GM19372 (cell line): ENCODE measurements at regions not wholly inside any gene's neighbourhood (a gene's known extent, or its start where the extent isn't known, plus 50 kb on each side); places are given as distances from the start of the nearest gene placed in this dataset.

ENCODE experiments used
- ATAC-seq: cut with Tn5 transposase; IDR thresholded peaks from one replicate; pipeline ENCODE4 v1.9.1; 2021; ENCODE audit warnings: mild to moderate bottlenecking, low read depth, moderate library complexity; ENCODE audit not compliant: unreplicated experiment

- no peak for ATAC-seq
Observed at GRCh38 chr3:124174476-124174875, 182.6 kb upstream of the ROPN1 start.

GRCh38 chr3:124174910-124175874, 183.3 kb upstream of the ROPN1 start:
- ATAC-seq: no peak

DNA sequence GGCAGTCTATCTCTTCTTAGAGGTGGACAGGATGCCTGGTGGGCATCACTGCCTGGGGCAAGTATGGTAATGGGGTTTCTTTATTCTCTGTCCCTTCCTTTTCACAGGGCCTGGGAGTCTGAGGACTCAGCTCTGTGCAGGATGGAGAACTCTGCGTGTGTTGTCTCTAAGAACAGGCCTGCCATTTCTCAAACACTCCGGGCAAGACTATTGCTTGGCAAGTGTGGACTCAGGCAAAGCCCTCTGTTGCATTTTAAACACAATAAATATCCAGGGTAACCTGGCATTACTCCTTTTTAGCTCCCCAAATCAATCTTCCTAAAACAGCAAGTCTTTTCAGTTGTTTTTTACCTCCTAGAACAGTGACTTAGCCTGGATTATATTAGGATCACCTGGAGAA, 185.1 kb upstream of the ROPN1 start:
- no peak for ATAC-seq

- no peak for ATAC-seq
Observed at GRCh38 chr3:124178531-124178930, 186.6 kb upstream of the ROPN1 start.

GRCh38 chr3:124200407-124200806, 208.5 kb upstream of the ROPN1 start:
- no peak for ATAC-seq

DNA sequence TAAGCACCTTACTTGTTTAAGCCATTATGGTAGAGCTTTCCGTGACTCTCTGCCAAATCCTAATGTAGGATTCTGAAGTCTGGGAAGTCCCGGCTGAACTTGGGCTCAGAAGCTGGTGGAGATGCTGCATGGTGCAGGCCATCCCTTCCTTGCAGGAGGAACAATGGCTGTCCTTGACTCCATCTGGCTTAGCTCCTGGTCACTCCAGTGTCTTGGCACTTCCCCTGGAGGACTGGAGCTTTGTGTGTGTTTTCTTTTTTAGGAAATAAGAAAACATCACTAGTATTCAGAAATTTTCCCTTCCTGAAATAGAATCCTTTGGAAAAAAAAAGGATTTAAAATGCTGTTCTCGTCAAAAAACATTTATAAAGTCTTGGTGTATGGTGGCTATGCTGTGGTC, 209.3 kb upstream of the ROPN1 start:
- ATAC-seq: no peak

DNA sequence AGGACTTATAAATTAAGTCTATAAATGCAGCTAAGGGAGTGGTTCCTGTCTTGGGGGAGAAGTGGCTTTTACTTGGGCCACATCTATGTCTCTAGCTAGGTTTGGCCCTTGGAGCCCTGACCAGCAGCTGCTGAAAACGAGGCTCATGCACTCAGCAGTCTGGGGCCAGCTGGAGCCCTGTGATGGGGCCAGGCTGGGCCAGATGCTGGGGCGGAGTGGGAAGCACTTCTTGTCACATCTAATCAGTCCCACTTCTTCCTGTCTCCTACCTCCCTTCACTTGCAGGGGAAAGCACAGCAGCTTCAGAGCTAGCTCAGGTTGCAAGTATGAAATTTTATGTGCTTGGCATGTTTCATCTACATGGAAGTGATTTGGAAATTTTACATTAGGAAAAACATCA, 209.9 kb upstream of the ROPN1 start:
- no peak for ATAC-seq

DNA sequence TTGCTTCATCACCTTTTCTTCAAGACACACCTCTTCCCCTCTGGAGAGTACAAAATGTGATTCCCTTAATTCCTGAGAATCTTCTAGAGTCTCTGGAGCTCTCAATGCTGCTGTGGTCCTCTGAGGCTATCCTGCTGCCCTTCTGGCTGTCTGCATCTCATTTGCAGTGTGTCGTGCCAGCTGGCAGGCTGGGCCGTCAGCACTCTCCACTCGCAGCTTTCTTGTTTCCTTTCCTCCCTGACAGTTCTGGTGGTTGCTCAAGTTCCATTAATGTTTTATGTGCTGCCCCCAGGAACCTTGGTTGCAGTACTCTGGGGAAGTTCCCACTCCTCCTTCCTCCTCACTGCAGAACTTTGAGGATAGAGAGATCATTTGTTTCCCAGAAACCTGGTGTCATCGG, 210.8 kb upstream of the ROPN1 start:
- no peak for ATAC-seq

DNA sequence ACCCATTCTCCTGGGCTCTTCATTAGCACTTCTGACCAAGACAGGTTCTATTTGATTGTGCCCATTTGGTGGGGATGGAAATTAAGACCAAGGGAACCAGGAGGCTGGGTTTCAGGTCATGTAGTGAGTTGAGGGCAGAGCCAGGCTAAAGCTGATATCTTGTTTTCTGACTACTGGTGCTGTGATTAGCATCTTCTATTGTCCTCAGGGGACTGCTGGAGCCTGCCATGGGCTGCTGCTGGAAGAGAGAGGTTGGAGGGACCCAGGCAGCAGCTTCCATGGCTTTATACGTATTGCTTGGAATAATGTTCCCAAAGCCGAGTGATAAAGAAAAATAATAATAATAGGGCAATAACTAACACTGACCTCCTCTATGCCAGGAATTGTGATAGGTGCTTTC, 211.4 kb upstream of the ROPN1 start:
- ATAC-seq: no peak

DNA sequence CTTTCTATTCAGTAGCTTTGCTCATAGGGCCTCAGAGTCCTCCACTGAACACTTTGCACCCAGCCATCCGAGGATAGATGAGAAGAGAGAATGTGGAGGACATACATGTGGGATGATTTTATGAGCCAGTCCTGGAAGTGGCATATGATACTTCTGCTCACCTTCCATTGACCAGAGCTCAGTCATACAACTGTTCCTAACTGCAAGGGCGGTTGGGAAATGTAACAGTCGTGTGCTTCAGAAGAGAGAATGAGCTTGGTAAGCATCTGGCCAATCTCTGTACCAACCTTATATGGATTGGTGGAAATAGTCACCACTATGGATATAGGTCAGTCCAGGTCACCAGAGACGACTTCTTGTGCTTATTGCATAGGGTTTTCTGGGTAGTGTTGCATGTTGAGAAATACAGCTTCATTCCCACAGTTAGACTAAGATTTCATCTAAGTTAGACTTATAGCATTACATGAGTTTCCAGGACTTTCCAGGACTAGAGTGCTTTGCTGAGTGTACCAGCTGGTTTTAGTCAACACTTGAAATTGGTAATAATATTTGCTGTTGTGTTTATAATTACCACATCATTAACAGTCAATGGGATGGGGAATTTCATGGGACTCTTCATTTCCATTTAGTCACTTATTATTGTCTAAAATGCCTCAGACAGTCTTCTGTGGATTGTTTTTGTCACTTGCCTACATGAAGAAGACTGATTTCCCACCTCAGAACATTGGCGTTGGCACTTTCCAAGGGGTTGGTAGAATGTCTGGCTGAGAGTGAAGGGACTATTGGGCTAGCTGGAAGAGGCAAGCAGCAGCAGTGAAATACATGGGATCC, 214.5 kb upstream of the ROPN1 start:
- ATAC-seq: no peak

- no peak for ATAC-seq
Observed at GRCh38 chr3:124207077-124207476, 215.2 kb upstream of the ROPN1 start.

DNA sequence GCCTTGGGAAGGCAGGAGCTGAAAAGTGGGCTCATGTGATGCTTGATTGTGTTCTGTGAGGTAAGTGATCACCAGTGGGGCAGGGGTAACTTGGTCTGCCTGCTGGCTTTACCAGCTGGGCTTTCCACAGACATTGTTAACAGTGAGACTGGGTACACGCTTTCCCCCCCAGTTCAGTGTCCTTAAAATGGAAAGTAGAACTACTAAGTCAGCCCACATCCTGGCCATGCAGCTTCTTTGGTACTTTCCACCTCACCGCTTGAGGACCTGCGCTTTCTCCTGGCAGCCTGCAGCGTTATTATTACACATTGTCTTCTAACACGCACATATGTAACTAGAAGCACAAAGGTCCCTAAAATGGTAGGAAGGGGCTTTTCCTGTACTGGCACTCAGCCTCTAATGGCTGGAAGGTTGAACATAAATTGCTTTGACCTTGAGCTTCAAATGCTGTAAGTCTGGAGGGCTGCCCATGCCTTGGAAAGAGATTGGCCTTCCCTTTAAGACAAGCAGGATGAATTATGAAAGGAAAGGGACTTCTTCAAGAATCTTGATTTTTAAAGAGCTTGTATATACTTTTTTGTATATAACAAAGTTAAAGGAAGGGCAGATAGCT, 216.1 kb upstream of the ROPN1 start:
- no peak for ATAC-seq

- ATAC-seq: no peak
Observed at GRCh38 chr3:124209426-124209825, 217.5 kb upstream of the ROPN1 start.

DNA sequence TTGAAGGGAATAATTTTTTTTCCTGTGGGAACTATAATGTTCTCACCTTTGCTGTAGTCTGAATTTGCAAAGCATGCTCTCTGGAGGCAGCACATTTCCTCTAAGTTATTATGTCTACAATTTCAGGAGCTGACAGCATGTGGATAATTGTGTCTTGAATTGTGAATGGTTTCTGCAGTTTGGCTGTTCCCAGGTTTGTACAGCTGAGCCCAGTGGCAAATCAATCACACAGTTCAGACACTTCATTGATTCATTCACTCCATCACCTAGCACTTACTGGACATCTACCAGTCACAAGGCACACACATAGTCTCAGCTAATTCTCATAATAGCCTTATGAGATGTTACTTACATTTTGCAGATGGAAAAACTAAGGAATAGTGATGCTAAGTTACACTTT, 219.0 kb upstream of the ROPN1 start:
- no peak for ATAC-seq

DNA sequence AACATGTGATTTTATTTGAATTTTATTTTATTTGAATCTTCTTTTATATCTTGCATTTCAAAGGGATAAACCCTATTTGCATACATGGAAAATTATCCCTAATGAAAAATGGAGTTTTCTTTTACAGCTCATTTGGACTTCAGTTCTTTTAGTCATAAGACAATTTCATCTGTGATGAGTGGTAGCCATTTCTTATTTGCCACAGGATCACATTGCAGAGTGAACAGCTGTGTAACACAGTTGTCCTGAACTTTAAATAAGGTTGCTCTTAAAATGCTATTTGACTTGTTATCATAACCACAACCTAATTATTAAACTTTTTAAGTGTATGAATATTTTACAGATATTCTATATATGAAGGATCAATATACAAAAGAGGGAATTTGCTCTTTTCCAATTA, 221.7 kb upstream of the ROPN1 start:
- ATAC-seq: no peak

GRCh38 chr3:124217542-124217941, 225.6 kb upstream of the ROPN1 start:
- ATAC-seq: no peak

- no peak for ATAC-seq
Observed at GRCh38 chr3:124221422-124221821, 229.5 kb upstream of the ROPN1 start.

GRCh38 chr3:124223853-124224252, 231.9 kb upstream of the ROPN1 start:
- ATAC-seq: no peak

DNA sequence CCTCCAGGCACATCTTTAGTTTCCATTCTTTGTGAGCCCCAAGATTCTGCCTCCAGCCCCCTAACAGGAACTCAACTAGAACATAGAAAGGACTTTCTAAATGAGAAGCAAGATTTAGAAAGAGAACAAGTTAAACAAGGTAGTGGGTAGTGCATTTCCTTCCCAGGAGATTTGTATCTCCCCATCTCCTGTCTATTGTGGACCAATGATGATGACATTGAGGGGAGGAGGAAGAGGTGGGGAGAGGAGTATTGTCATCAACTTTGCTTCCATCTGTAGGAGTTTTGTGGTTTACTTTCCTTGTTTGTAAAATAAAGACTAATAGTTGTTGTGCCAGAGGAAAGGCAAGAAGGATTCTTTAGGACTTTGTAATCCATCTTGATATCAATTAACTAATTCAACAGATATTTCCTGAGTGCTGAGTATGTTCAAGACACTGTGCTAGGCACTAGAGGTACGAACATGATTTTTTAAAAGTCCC, 235.3 kb upstream of the ROPN1 start:
- no peak for ATAC-seq

- no peak for ATAC-seq
Observed at GRCh38 chr3:124229420-124229819, 237.5 kb upstream of the ROPN1 start.

- ATAC-seq: no peak
Observed at GRCh38 chr3:124229836-124230235, 237.9 kb upstream of the ROPN1 start.
